ENCODE measurements at regions not wholly inside any gene's neighbourhood (a gene's known extent, or its start where the extent isn't known, plus 50 kb on each side); places are given as distances from the start of the nearest gene placed in this dataset.

DNA sequence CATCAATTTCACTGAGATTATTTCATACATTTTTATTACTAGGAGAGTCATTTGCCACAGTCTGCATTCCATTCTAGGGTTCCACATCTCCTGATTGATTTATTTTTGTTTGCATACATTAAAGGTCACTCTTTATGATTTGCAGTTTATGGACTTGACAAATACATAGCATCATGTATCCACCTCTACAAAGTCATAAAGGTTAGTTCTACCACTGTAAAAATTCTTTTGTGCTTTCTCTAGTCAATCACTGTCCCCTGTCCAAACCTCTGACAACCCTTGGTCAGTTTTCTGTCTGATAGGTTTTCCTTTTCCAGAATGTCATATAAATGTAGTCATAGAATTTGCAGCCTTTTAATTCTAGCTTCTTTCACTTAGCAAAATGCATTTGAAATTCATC lies 434.6 kb upstream of the MON1B start:
- POLR2A ChIA-PET (ENCODE audit: unreplicated experiment), result no interaction called here
- no peak overlapping the region for H3K4me3 ChIP-seq (ENCODE audit: low read length)
- H3K27me3 ChIP-seq (ENCODE audit: low read length), result no peaks in the 10 kb centered on the region
- H3K4me2 ChIP-seq (ENCODE audit: low read length), result peak overlapping the region; percentile 40
- ATAC-seq (peak; percentile 97), DNase-seq (peak; percentile 62)
- H3K9me2 ChIP-seq (replicated peaks; ENCODE audit: low read length), result no peaks in the 10 kb centered on the region
- no peak overlapping the region for H2AFZ ChIP-seq (ENCODE audit: low read length)
- H3K27ac ChIP-seq (ENCODE audit: low read length), result peak overlapping the region; percentile 46
- no peaks in the 10 kb centered on the region for H4K20me1 ChIP-seq (ENCODE audit: low read length)
- intact Hi-C loops (cut with micrococcal nuclease), result loop anchor here (1.0 to 5.0 kb wide), 3 partner anchors 24 to 66 kb away; no protein-coding TSS in a partner anchor
- no TSS peak for BruUV-seq (replicated peaks)
- TF ChIP-seq, protein P1, sequence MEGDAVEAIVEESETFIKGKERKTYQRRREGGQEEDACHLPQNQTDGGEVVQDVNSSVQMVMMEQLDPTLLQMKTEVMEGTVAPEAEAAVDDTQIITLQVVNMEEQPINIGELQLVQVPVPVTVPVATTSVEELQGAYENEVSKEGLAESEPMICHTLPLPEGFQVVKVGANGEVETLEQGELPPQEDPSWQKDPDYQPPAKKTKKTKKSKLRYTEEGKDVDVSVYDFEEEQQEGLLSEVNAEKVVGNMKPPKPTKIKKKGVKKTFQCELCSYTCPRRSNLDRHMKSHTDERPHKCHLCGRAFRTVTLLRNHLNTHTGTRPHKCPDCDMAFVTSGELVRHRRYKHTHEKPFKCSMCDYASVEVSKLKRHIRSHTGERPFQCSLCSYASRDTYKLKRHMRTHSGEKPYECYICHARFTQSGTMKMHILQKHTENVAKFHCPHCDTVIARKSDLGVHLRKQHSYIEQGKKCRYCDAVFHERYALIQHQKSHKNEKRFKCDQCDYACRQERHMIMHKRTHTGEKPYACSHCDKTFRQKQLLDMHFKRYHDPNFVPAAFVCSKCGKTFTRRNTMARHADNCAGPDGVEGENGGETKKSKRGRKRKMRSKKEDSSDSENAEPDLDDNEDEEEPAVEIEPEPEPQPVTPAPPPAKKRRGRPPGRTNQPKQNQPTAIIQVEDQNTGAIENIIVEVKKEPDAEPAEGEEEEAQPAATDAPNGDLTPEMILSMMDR (conservative IDR thresholded peaks at IDR 0.05; ENCODE audit: low read depth, low read length), result no peak
- no peak for TF ChIP-seq EZH2phosphoT487 (IDR thresholded peaks at IDR 0.05; ENCODE audit: borderline replicate concordance, low read length)
- no peak for TF ChIP-seq EZH2 (IDR thresholded peaks at IDR 0.05; ENCODE audit: low read length, unreplicated experiment)
- no peak overlapping the region for H3K9ac ChIP-seq (ENCODE audit: low read length)
- peaks cover 7% of the 10 kb centered on the region; the same call in 1 of the 2 replicates for H3K4me1 ChIP-seq (ENCODE audit: insufficient read depth, low read length)
- H3K9me3 ChIP-seq (ENCODE audit: low read length), result no peaks in the 10 kb centered on the region
- H3K79me2 ChIP-seq (ENCODE audit: low read length), result no peaks in the 10 kb centered on the region
- no peaks in the 10 kb centered on the region for H3K36me3 ChIP-seq (ENCODE audit: low read depth, low read length)
- CTCF ChIA-PET, result no interaction called here
- no peaks in the 10 kb centered on the region for H3F3A ChIP-seq (ENCODE audit: low read length, unreplicated experiment)

DNA sequence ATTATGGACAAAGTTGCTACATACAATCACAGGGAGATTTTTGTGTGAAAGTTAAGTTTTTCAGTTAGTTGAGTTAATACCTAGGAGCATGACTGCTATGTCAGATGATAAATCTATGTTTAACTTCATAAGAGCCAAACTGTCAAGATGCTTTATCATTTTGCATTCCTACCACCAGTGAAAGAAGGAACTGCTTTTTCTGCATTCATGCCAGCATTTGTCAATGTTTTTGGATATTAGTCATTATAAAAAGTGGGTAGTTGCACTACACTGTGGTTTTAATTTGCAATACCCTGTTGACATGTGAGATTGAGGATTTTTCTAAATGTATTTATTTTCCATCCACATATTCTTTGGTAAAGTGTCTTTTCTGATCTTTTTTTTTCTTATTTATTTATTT lies 434.0 kb upstream of the MON1B start:
- Histone ChIP-seq H3K4me1 (ENCODE audit: insufficient read depth, low read length) (peaks cover 7% of the 10 kb centered on the region; the same call in 1 of the 2 replicates), H3K27ac (ENCODE audit: low read length) (peak overlapping the region; percentile 46), H4K20me1 (ENCODE audit: low read length) (no peaks in the 10 kb centered on the region), H3K4me3 (ENCODE audit: low read length) (no peak overlapping the region), H3K4me2 (ENCODE audit: low read length) (no peak overlapping the region; the same call in 1 of the 2 replicates), H3K79me2 (ENCODE audit: low read length) (no peaks in the 10 kb centered on the region), H2AFZ (ENCODE audit: low read length) (no peak overlapping the region), H3K9me2 (replicated peaks; ENCODE audit: low read length) (no peaks in the 10 kb centered on the region), H3F3A (ENCODE audit: low read length, unreplicated experiment) (no peaks in the 10 kb centered on the region), H3K9ac (ENCODE audit: low read length) (no peak overlapping the region), H3K36me3 (ENCODE audit: low read depth, low read length) (no peaks in the 10 kb centered on the region), H3K27me3 (ENCODE audit: low read length) (no peaks in the 10 kb centered on the region), H3K9me3 (ENCODE audit: low read length) (no peaks in the 10 kb centered on the region)
- ChIA-PET CTCF (no interaction called here), POLR2A (ENCODE audit: unreplicated experiment) (no interaction called here)
- intact Hi-C loops (cut with micrococcal nuclease), result loop anchor here (1.0 to 5.0 kb wide), 3 partner anchors 23 to 66 kb away; no protein-coding TSS in a partner anchor
- BruUV-seq (replicated peaks), result no TSS peak
- TF ChIP-seq EZH2 (IDR thresholded peaks at IDR 0.05; ENCODE audit: low read length, unreplicated experiment) (no peak), EZH2phosphoT487 (IDR thresholded peaks at IDR 0.05; ENCODE audit: borderline replicate concordance, low read length) (no peak)
- TF ChIP-seq, protein P1 (conservative IDR thresholded peaks at IDR 0.05; ENCODE audit: low read depth, low read length), result no peak
- DNase-seq (peak; percentile 59), ATAC-seq (peak; percentile 31; the same call in 1 of the 2 replicates)

DNA sequence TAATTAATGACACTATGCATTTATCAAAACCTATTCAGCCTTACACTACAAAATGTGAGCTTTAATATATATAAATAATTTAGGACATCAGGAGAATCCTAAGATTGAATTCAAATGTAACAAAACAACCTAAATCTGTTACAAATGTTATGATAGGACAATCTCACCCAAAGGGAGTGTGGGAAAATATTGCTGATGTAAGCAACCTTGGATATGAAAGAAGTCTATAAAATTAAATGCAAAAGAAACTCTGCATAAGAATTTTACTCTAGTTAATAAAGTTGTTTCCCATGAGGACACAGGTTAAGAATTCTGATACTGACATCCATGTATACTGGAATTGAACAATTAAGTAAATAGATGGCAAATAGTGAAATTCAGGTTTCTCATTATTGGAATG lies 424.5 kb upstream of the MON1B start:
- no peaks in the 10 kb centered on the region for H3K9me3 ChIP-seq (ENCODE audit: low read length)
- H3K36me3 ChIP-seq (ENCODE audit: low read depth, low read length), result no peaks in the 10 kb centered on the region
- ATAC-seq (no peak), DNase-seq (no peak)
- H3K27ac ChIP-seq (ENCODE audit: low read length), result no peak overlapping the region
- H3K9ac ChIP-seq (ENCODE audit: low read length), result no peak overlapping the region
- no TSS peak for BruUV-seq (replicated peaks)
- TF ChIP-seq, protein P1 (conservative IDR thresholded peaks at IDR 0.05; ENCODE audit: low read depth, low read length), result no peak
- TF ChIP-seq EZH2 (IDR thresholded peaks at IDR 0.05; ENCODE audit: low read length, unreplicated experiment) (no peak), EZH2phosphoT487 (IDR thresholded peaks at IDR 0.05; ENCODE audit: borderline replicate concordance, low read length) (no peak)
- ChIA-PET CTCF (no interaction called here), POLR2A (ENCODE audit: unreplicated experiment) (no interaction called here)
- no peaks in the 10 kb centered on the region for H4K20me1 ChIP-seq (ENCODE audit: low read length)
- no peak overlapping the region for H2AFZ ChIP-seq (ENCODE audit: low read length)
- H3K79me2 ChIP-seq (ENCODE audit: low read length), result no peaks in the 10 kb centered on the region
- H3F3A ChIP-seq (ENCODE audit: low read length, unreplicated experiment), result no peaks in the 10 kb centered on the region
- no peaks in the 10 kb centered on the region for H3K9me2 ChIP-seq (replicated peaks; ENCODE audit: low read length)
- no peaks in the 10 kb centered on the region for H3K4me1 ChIP-seq (ENCODE audit: insufficient read depth, low read length)
- intact Hi-C loops (cut with micrococcal nuclease), result no loop called here
- no peak overlapping the region for H3K4me3 ChIP-seq (ENCODE audit: low read length)
- H3K4me2 ChIP-seq (ENCODE audit: low read length), result no peak overlapping the region
- H3K27me3 ChIP-seq (ENCODE audit: low read length), result no peaks in the 10 kb centered on the region
